Smooth muscle cell (in vitro differentiated cells): ENCODE measurements at regions not wholly inside any gene's neighbourhood (a gene's known extent, or its start where the extent isn't known, plus 50 kb on each side); places are given as distances from the start of the nearest gene placed in this dataset.
"Not testable (repeated sequence)": the region's sequence is repeated elsewhere in the genome, so short reads cannot be mapped to it uniquely, and the experiment has no call there.

ENCODE experiments used
- DNase-seq: peaks from one replicate; lab custom pipeline; 2025; ENCODE audit not compliant: unreplicated experiment; lab: John Stamatoyannopoulos, UW
- H2AFZ ChIP-seq: fragments of 200-600 bp; sonication (generic); 2 replicates; pipeline ENCODE4 v1.6.0; 2016; ENCODE audit warnings: antibody characterized with exemption, low read depth, mild to moderate bottlenecking
- H3F3A ChIP-seq: fragments of 200-600 bp; sonication (generic); 2 replicates; pipeline ENCODE4 v1.6.0; 2017; ENCODE audit warnings: antibody characterized with exemption, low read depth
- H3K27ac ChIP-seq: fragments of 200-600 bp; sonication (generic); 2 replicates; pipeline ENCODE4 v1.5.1; 2016; ENCODE audit warnings: low read depth, mild to moderate bottlenecking
- H3K27me3 ChIP-seq: fragments of 200-600 bp; sonication (generic); 2 replicates; pipeline ENCODE4 v1.6.1; 2016; ENCODE audit warnings: low read depth, mild to moderate bottlenecking
- H3K36me3 ChIP-seq: fragments of 200-600 bp; sonication (generic); 2 replicates; pipeline ENCODE4 v1.5.1; 2016; ENCODE audit warnings: low read depth
- H3K4me1 ChIP-seq: fragments of 200-600 bp; sonication (generic); 2 replicates; pipeline ENCODE4 v1.5.1; 2016; ENCODE audit warnings: low read depth
- H3K4me2 ChIP-seq: fragments of 200-600 bp; sonication (generic); 2 replicates; pipeline ENCODE4 v1.6.0; 2016; ENCODE audit warnings: mild to moderate bottlenecking
- H3K4me3 ChIP-seq: fragments of 200-600 bp; sonication (generic); 2 replicates; pipeline ENCODE4 v1.5.1; 2016; ENCODE audit warnings: mild to moderate bottlenecking
- H3K79me2 ChIP-seq: fragments of 200-600 bp; sonication (generic); 2 replicates; pipeline ENCODE4 v1.6.0; 2016; ENCODE audit warnings: low read depth, mild to moderate bottlenecking
- H3K9ac ChIP-seq: fragments of 200-600 bp; sonication (generic); 2 replicates; pipeline ENCODE4 v1.6.0; 2016; ENCODE audit warnings: low read depth
- H3K9me3 ChIP-seq: fragments of 200-600 bp; sonication (generic); replicated peaks from 2 replicates; pipeline ENCODE4 v1.5.1; 2016; ENCODE audit warnings: low read depth
- H4K20me1 ChIP-seq: fragments of 200-600 bp; sonication (generic); 2 replicates; pipeline ENCODE4 v1.6.0; 2016; ENCODE audit warnings: low read depth
- WGBS: methylation state at CpG from one replicate; pipeline ENCODE4 v1.1.7; 2016; ENCODE audit warnings: low lambda C conversion rate; 5-methylcytosine and 5-hydroxymethylcytosine counted together

- H3K9ac ChIP-seq, H3K9me3 ChIP-seq, H3K4me1 ChIP-seq, H3K27me3 ChIP-seq, DNase-seq, H2AFZ ChIP-seq, H3K27ac ChIP-seq, H3F3A ChIP-seq, H3K36me3 ChIP-seq, H3K79me2 ChIP-seq, H3K4me3 ChIP-seq, H3K4me2 ChIP-seq, H4K20me1 ChIP-seq: not testable (repeated sequence)
- WGBS, result no CpG with 5 or more reads among the region's 1 CpG
Measured at GRCh38 chr9:41839786-41840185, 289.4 kb downstream of the CNTNAP3B start.

- H3K9me3 ChIP-seq, H3K27me3 ChIP-seq, H3F3A ChIP-seq, H3K79me2 ChIP-seq, H2AFZ ChIP-seq, H3K4me2 ChIP-seq, H3K9ac ChIP-seq, H3K27ac ChIP-seq, H4K20me1 ChIP-seq, H3K4me1 ChIP-seq, DNase-seq, H3K4me3 ChIP-seq, H3K36me3 ChIP-seq: not testable (repeated sequence)
- no CpG with 5 or more reads among the region's 4 CpGs for WGBS
Measured at GRCh38 chr9:41838953-41839352, 290.3 kb downstream of the CNTNAP3B start.

- not testable (repeated sequence) for H3K9ac ChIP-seq, H3K79me2 ChIP-seq, H3K27ac ChIP-seq, H3K4me3 ChIP-seq, DNase-seq, H3K4me1 ChIP-seq, H3K27me3 ChIP-seq, H3F3A ChIP-seq, H3K4me2 ChIP-seq, H2AFZ ChIP-seq, H3K36me3 ChIP-seq, H4K20me1 ChIP-seq, H3K9me3 ChIP-seq
- no CpG with 5 or more reads among the region's 1 CpG for WGBS
Measured at GRCh38 chr9:41838562-41838851, 290.7 kb downstream of the CNTNAP3B start.

GRCh38 chr9:41837684-41838561 lies 291.3 kb downstream of the CNTNAP3B start:
- not testable (repeated sequence) for DNase-seq, H3K79me2 ChIP-seq, H3K9ac ChIP-seq, H3K27ac ChIP-seq, H3K9me3 ChIP-seq, H4K20me1 ChIP-seq, H3K27me3 ChIP-seq, H3K4me2 ChIP-seq, H2AFZ ChIP-seq, H3K36me3 ChIP-seq, H3K4me3 ChIP-seq, H3F3A ChIP-seq, H3K4me1 ChIP-seq
- WGBS, result no CpG with 5 or more reads among the region's 3 CpGs

GRCh38 chr9:41833108-41833507 lies 296.1 kb downstream of the CNTNAP3B start:
- H3K9me3 ChIP-seq, DNase-seq, H3K27ac ChIP-seq, H3K4me2 ChIP-seq, H3K79me2 ChIP-seq, H3K27me3 ChIP-seq, H2AFZ ChIP-seq, H4K20me1 ChIP-seq, H3F3A ChIP-seq, H3K4me1 ChIP-seq, H3K9ac ChIP-seq, H3K36me3 ChIP-seq, H3K4me3 ChIP-seq: not testable (repeated sequence)
- no CpG with 5 or more reads among the region's 4 CpGs for WGBS

GRCh38 chr9:41824723-41825122 lies 304.5 kb downstream of the CNTNAP3B start:
- H3K27me3 ChIP-seq, H3K9me3 ChIP-seq, H3K4me3 ChIP-seq, H3F3A ChIP-seq, H3K79me2 ChIP-seq, H3K27ac ChIP-seq, H2AFZ ChIP-seq, H4K20me1 ChIP-seq, H3K4me2 ChIP-seq, H3K9ac ChIP-seq, DNase-seq, H3K36me3 ChIP-seq, H3K4me1 ChIP-seq: not testable (repeated sequence)
- no CpG with 5 or more reads among the region's 8 CpGs for WGBS

GRCh38 chr9:41802706-41803105 lies 326.5 kb downstream of the CNTNAP3B start:
- H3K27ac ChIP-seq, H3K79me2 ChIP-seq, H3F3A ChIP-seq, H3K4me1 ChIP-seq, H3K4me2 ChIP-seq, H3K4me3 ChIP-seq, H3K9ac ChIP-seq, H4K20me1 ChIP-seq, H3K27me3 ChIP-seq, H2AFZ ChIP-seq, H3K36me3 ChIP-seq, H3K9me3 ChIP-seq, DNase-seq: not testable (repeated sequence)
- WGBS, result 75% methylated on average over 4 of the region's 4 CpGs

- H3K27me3 ChIP-seq, H3K4me1 ChIP-seq, H4K20me1 ChIP-seq, H3K79me2 ChIP-seq, H2AFZ ChIP-seq, H3K36me3 ChIP-seq, DNase-seq, H3F3A ChIP-seq, H3K27ac ChIP-seq, H3K4me2 ChIP-seq, H3K9ac ChIP-seq, H3K4me3 ChIP-seq, H3K9me3 ChIP-seq: not testable (repeated sequence)
- WGBS, result 77% methylated on average over 4 of the region's 4 CpGs
Measured at GRCh38 chr9:41798684-41799083, 330.5 kb downstream of the CNTNAP3B start.
